Trophoblast cell (in vitro differentiated cells and primary cell): ENCODE measurements at regions not wholly inside any gene's neighbourhood (a gene's known extent, or its start where the extent isn't known, plus 50 kb on each side); places are given as distances from the start of the nearest gene placed in this dataset.

Source experiments
- DNase-seq, 2 donors: peaks; one replicate each; pipeline ENCODE4 v3.0.0-alpha.2; 2016
- H2AFZ ChIP-seq: 2 replicates; pipeline ENCODE4 v1.6.1; 2013; ENCODE audit warnings: low read length, moderate library complexity, mild to moderate bottlenecking; ENCODE audit not compliant: insufficient read depth, poor library complexity
- H2AK5ac ChIP-seq: 2 replicates; pipeline ENCODE4 v1.6.1; 2013; ENCODE audit warnings: mild to moderate bottlenecking, low read length
- H2BK120ac ChIP-seq: 2 replicates; pipeline ENCODE4 v1.6.1; 2013; ENCODE audit warnings: low read length, mild to moderate bottlenecking, moderate library complexity; ENCODE audit not compliant: insufficient read depth, poor library complexity
- H2BK12ac ChIP-seq: 2 replicates; pipeline ENCODE4 v1.6.1; 2013; ENCODE audit warnings: mild to moderate bottlenecking, low read length, moderate library complexity
- H2BK5ac ChIP-seq: 2 replicates; pipeline ENCODE4 v1.6.1; 2013; ENCODE audit warnings: low read length, low read depth, moderate library complexity, mild to moderate bottlenecking; ENCODE audit not compliant: poor library complexity
- H3K14ac ChIP-seq: 2 replicates; pipeline ENCODE4 v1.6.1; 2013; ENCODE audit warnings: mild to moderate bottlenecking, low read length
- H3K18ac ChIP-seq: 2 replicates; pipeline ENCODE4 v1.6.1; 2013; ENCODE audit warnings: mild to moderate bottlenecking, low read length
- H3K23ac ChIP-seq: 2 replicates; pipeline ENCODE4 v1.6.1; 2013; ENCODE audit warnings: low read length
- H3K27ac ChIP-seq: 2 replicates; pipeline ENCODE4 v1.5.1; 2013; ENCODE audit warnings: low read depth, mild to moderate bottlenecking, inconsistent platforms, low read length, moderate library complexity
- H3K27me3 ChIP-seq: 2 replicates; pipeline ENCODE4 v1.6.1; 2013; ENCODE audit warnings: inconsistent platforms, mild to moderate bottlenecking, low read length, moderate library complexity; ENCODE audit not compliant: insufficient read depth
- H3K36me3 ChIP-seq, 2 experiments: 1 replicate in 1 of 2; 2 replicates in 1 of 2; pipeline ENCODE4 v1.6.1; 2013; ENCODE audit warnings: low read length in 2 of 2, mild to moderate bottlenecking in 2 of 2, moderate library complexity in 1 of 2; ENCODE audit not compliant: insufficient read depth in 2 of 2, control insufficient read depth in 1 of 2
- H3K4ac ChIP-seq: 2 replicates; pipeline ENCODE4 v1.6.1; 2013; ENCODE audit warnings: low read depth, mild to moderate bottlenecking, low read length, moderate library complexity
- H3K4me1 ChIP-seq, 2 experiments: 1 replicate in 1 of 2; 2 replicates in 1 of 2; pipeline ENCODE4 v1.6.1; 2013; ENCODE audit warnings: low read length in 2 of 2, mild to moderate bottlenecking in 2 of 2, moderate library complexity in 1 of 2; ENCODE audit not compliant: insufficient read depth in 2 of 2, control insufficient read depth in 1 of 2
- H3K4me2 ChIP-seq: 2 replicates; pipeline ENCODE4 v1.6.1; 2013; ENCODE audit warnings: inconsistent platforms, mild to moderate bottlenecking, low read length, moderate library complexity
- H3K4me3 ChIP-seq: 2 replicates; pipeline ENCODE4 v1.5.1; 2013; ENCODE audit warnings: mild to moderate bottlenecking, low read depth, low read length, inconsistent platforms
- H3K79me1 ChIP-seq: one replicate; pipeline ENCODE4 v1.6.1; 2013; ENCODE audit warnings: low read length
- H3K79me2 ChIP-seq: 2 replicates; pipeline ENCODE4 v1.6.1; 2013; ENCODE audit warnings: low read length, mild to moderate bottlenecking; ENCODE audit not compliant: control insufficient read depth, insufficient read depth, poor library complexity
- H3K9ac ChIP-seq: 2 replicates; pipeline ENCODE4 v1.6.1; 2013; ENCODE audit warnings: mild to moderate bottlenecking, low read length
- H3K9me3 ChIP-seq: 2 replicates; pipeline ENCODE4 v1.6.1; 2013; ENCODE audit warnings: low read depth, mild to moderate bottlenecking, control low read depth, inconsistent platforms, low read length; ENCODE audit not compliant: insufficient read depth
- H4K12ac ChIP-seq: 2 replicates; pipeline ENCODE4 v1.6.1; 2013; ENCODE audit warnings: low read depth, mild to moderate bottlenecking, low read length, moderate library complexity
- H4K8ac ChIP-seq: 2 replicates; pipeline ENCODE4 v1.6.1; 2013; ENCODE audit warnings: low read depth, mild to moderate bottlenecking, low read length, moderate library complexity
- H4K91ac ChIP-seq: one replicate; pipeline ENCODE4 v1.6.1; 2013; ENCODE audit warnings: low read depth, mild to moderate bottlenecking, low read length, moderate library complexity
- WGBS: extraction: QIAGEN DNeasy Blood & Tissue Kit; methylation state at CpG from one replicate; pipeline ENCODE4 v1.1.7; 2013; ENCODE audit warnings: missing lambda C conversion rate; ENCODE audit not compliant: insufficient read length, insufficient coverage; ENCODE audit errors: extremely low coverage; 5-methylcytosine and 5-hydroxymethylcytosine counted together

DNA sequence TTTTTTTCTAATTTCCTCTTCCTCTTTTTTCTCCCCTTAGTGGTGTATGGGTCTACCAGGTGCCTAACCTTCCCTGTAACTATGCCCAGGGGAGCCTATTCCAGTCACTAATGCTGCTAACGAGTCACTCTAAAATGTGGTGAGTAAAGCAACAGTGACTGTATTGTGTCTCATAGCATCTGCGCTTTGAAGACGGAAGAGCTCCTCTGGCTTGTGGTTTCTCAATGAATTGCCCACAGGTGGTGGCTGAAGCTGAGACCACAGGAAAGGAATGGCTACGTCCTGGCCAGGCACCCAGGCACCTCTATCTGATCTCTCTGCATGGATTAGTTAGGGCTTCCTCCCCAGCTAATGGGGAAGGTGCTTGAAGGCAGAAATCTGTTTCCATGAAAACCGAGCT lies 763.5 kb upstream of the FRG1 start:
- no peak overlapping the region for H2BK12ac ChIP-seq
- H3K9ac ChIP-seq: no peak overlapping the region
- no peak overlapping the region for H3K4me3 ChIP-seq
- H3K23ac ChIP-seq: no peak overlapping the region
- no peak overlapping the region for H2AK5ac ChIP-seq
- H3K14ac ChIP-seq: no peak overlapping the region
- H3K9me3 ChIP-seq: no peaks in the 10 kb centered on the region
- no peaks in the 10 kb centered on the region for H3K79me2 ChIP-seq
- no peaks in the 10 kb centered on the region for H3K4me1 ChIP-seq
- H4K12ac ChIP-seq: no peak overlapping the region
- peaks cover 2% of the 10 kb centered on the region for H3K27me3 ChIP-seq
- H3K4me2 ChIP-seq: no peak overlapping the region
- H4K91ac ChIP-seq: no peak overlapping the region
- no peak overlapping the region for H2BK5ac ChIP-seq
- H3K4ac ChIP-seq: no peak overlapping the region
- no peak for DNase-seq
- H3K36me3 ChIP-seq: no peaks in the 10 kb centered on the region
- no CpG with 5 or more reads among the region's 5 CpGs for whole genome bisulfite sequencing
- H3K27ac ChIP-seq: no peak overlapping the region
- no peak overlapping the region for H3K18ac ChIP-seq
- no peak overlapping the region for H4K8ac ChIP-seq
- no peaks in the 10 kb centered on the region for H3K79me1 ChIP-seq
- H2AFZ ChIP-seq: no peak overlapping the region
- H2BK120ac ChIP-seq: no peak overlapping the region

DNA sequence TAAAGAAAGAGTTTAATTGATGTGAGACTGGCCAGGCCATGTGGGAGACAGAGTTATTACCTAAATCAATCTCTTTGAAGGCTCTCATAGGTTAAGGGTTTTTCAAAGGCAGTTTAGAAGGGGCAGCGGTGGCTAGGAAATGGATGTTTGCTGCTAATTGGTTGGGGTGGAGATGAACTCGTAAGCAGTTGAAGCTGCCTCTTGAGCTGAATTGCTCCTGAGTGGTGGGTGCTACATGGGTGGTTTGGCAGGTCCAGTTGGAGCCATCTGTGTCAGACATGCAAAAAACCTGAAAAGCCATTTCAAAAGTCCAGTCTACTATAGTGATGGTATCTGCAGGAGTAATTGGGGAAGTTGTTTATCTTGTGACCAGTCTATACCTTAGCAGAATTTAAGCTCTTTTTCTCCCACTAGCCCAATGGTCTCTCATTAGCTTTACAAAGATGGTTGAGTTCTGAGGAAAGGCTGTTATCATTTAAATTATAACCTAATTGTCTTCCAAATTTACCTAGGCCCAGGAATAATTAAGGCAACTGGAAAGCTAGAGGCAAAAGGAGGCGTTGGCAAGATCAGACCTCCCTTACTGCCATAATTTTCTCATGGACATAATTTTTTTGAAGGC lies 762.4 kb upstream of the FRG1 start:
- Histone ChIP-seq H3K4me1 (no peaks in the 10 kb centered on the region), H3K36me3 (no peaks in the 10 kb centered on the region), H2BK120ac (no peak overlapping the region), H3K23ac (no peak overlapping the region), H4K12ac (no peak overlapping the region), H3K9me3 (no peaks in the 10 kb centered on the region), H3K79me2 (no peaks in the 10 kb centered on the region), H2AK5ac (no peak overlapping the region), H4K91ac (no peak overlapping the region), H3K27me3 (peaks cover 2% of the 10 kb centered on the region), H4K8ac (no peak overlapping the region), H3K4me2 (no peak overlapping the region), H2BK12ac (no peak overlapping the region), H3K4ac (no peak overlapping the region), H3K9ac (no peak overlapping the region), H3K27ac (no peak overlapping the region), H3K79me1 (no peaks in the 10 kb centered on the region), H3K18ac (no peak overlapping the region), H2BK5ac (no peak overlapping the region), H3K14ac (no peak overlapping the region), H3K4me3 (no peak overlapping the region), H2AFZ (no peak overlapping the region)
- no peak for DNase-seq
- no CpG with 5 or more reads among the region's 3 CpGs for WGBS

DNA sequence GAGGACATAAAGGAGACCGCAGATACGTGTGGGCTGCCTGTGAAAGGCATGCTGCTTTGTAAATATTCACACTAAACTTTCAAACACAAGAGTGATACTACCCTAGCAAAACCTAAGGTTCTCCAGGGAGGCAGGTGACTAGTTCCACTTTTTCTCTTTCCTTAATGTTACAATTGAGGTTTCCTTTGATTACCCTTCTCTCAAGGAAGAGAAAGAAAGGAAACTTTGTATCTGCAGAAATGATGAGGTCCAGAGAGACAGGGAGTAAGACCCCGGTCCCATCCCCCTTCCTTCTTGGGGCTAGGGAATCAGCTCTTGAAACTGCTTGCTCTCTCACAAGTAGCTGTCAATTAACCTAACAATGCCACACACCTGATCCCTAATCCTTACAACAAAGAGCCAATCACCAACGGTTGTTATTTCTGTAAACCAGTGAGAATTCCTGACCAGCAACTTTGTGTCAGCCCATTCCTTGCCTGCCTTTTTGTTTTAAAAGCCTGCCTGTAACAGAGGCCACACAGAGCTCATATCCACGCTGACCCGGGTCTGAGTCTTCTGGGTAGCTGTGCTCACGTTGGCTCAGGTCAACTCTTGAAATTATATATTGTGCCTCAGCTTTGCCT lies 754.8 kb upstream of the FRG1 start:
- Histone ChIP-seq H3K14ac (no peak overlapping the region), H4K12ac (no peak overlapping the region), H3K9ac (no peak overlapping the region), H3K4me2 (no peak overlapping the region), H3K4ac (no peak overlapping the region), H2BK12ac (no peak overlapping the region), H2AK5ac (no peak overlapping the region), H3K27me3 (peaks cover 2% of the 10 kb centered on the region), H3K23ac (no peak overlapping the region), H4K8ac (no peak overlapping the region), H3K18ac (no peak overlapping the region), H3K4me3 (no peak overlapping the region), H2BK120ac (no peak overlapping the region), H3K9me3 (peaks cover 2% of the 10 kb centered on the region), H3K79me1 (no peaks in the 10 kb centered on the region), H3K27ac (no peak overlapping the region), H2AFZ (no peak overlapping the region), H2BK5ac (no peak overlapping the region), H3K4me1 (no peaks in the 10 kb centered on the region), H4K91ac (no peak overlapping the region), H3K36me3 (no peaks in the 10 kb centered on the region), H3K79me2 (no peaks in the 10 kb centered on the region)
- DNase-seq: no peak
- no CpG with 5 or more reads among the region's 7 CpGs for WGBS

DNA sequence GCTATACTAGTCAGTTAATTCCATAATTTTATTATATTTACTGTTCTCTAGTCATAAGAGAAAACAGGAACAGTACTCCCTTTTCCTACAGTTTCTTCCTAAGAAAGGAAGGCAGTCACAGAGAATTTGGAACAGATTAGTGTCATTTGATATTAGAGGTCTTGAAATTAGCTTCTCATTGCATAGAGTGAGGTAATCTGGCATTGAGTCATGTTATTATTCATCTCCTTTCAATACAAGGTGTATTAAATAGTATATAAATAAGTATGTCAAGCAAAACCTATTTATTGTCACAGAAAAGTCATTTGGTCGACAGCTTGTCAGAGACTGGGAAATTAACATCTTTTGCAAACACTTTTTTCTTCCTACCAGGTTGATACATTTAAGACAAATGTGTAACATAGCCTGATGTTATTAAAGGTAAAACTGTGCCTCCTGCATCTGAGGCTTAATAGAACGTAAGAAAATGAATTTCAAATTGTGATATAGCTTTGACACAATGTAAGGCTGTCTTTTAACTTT lies 753.1 kb upstream of the FRG1 start:
- Histone ChIP-seq H3K27me3 (no peaks in the 10 kb centered on the region), H3K18ac (no peak overlapping the region), H2AK5ac (no peak overlapping the region), H4K91ac (no peak overlapping the region), H2BK5ac (no peak overlapping the region), H3K36me3 (no peaks in the 10 kb centered on the region), H3K23ac (no peak overlapping the region), H3K14ac (no peak overlapping the region), H3K79me2 (no peaks in the 10 kb centered on the region), H3K27ac (no peak overlapping the region), H4K8ac (no peak overlapping the region), H3K4ac (no peak overlapping the region), H3K9ac (no peak overlapping the region), H4K12ac (no peak overlapping the region), H2AFZ (no peak overlapping the region), H3K79me1 (no peaks in the 10 kb centered on the region), H2BK120ac (no peak overlapping the region), H3K4me3 (no peak overlapping the region), H2BK12ac (no peak overlapping the region), H3K4me1 (no peaks in the 10 kb centered on the region), H3K4me2 (no peak overlapping the region), H3K9me3 (peaks cover 2% of the 10 kb centered on the region)
- WGBS: no CpG with 5 or more reads among the region's 2 CpGs
- DNase-seq: no peak
